H1 (cell line): ENCODE measurements at regions not wholly inside any gene's neighbourhood (a gene's known extent, or its start where the extent isn't known, plus 50 kb on each side); places are given as distances from the start of the nearest gene placed in this dataset.

ENCODE experiments used
- CTCF ChIA-PET: fragments of 300-600 bp; sonication (Branson Sonifier 250); formaldehyde crosslinking; loops from one replicate; lab custom pipeline; 2021; ENCODE audit not compliant: partially characterized antibody; lab: Charles Lee
- POLR2A ChIA-PET: fragments of 300-600 bp; sonication (Branson Sonifier 250); formaldehyde crosslinking; loops from one replicate; lab custom pipeline; 2021; ENCODE audit warnings: inconsistent platforms; ENCODE audit not compliant: partially characterized antibody; lab: Charles Lee
- DNase-seq, 2 experiments: peaks; one replicate each; pipeline versions ENCODE4 v3.0.0 to v3.0.0-alpha.2; 2010 to 2022; ENCODE audit warnings: low spot score in 2 of 2, low read depth in 1 of 2, mixed read lengths in 1 of 2
- FAIRE-seq: peaks from 2 replicates; lab custom pipeline; 2011; peaks lifted over from hg19 to GRCh38; lab: Jason Lieb, UNC
- H2AFZ ChIP-seq: 2 replicates; pipeline ENCODE4 v1.8.1; 2012; ENCODE audit warnings: low read length, inconsistent platforms
- H2AK5ac ChIP-seq: 2 replicates; pipeline ENCODE4 v1.6.1; 2013; ENCODE audit warnings: low read depth, low read length
- H2BK120ac ChIP-seq: replicated peaks from 2 replicates; pipeline ENCODE3; 2013; ENCODE audit warnings: low read depth, low read length, inconsistent platforms
- H2BK12ac ChIP-seq: 2 replicates; pipeline ENCODE4 v1.6.1; 2013; ENCODE audit warnings: low read depth, low read length
- H2BK15ac ChIP-seq: 2 replicates; pipeline ENCODE4 v1.6.1; 2013; ENCODE audit warnings: low read length
- H2BK20ac ChIP-seq: 2 replicates; pipeline ENCODE4 v1.6.1; 2013; ENCODE audit warnings: low read length
- H2BK5ac ChIP-seq: 2 replicates; pipeline ENCODE4 v1.6.1; 2013; ENCODE audit warnings: low read depth, low read length
- H3K14ac ChIP-seq: 2 replicates; pipeline ENCODE4 v1.6.1; 2013; ENCODE audit warnings: inconsistent platforms; ENCODE audit not compliant: insufficient read length
- H3K18ac ChIP-seq: 2 replicates; pipeline ENCODE4 v1.6.1; 2013; ENCODE audit warnings: low read length; ENCODE audit errors: extremely low read depth
- H3K23ac ChIP-seq: 2 replicates; pipeline ENCODE4 v1.6.1; 2013; ENCODE audit warnings: inconsistent platforms; ENCODE audit not compliant: insufficient read length
- H3K23me2 ChIP-seq: 2 replicates; pipeline ENCODE4 v1.6.1; 2013; ENCODE audit warnings: low read depth, low read length
- H3K27ac ChIP-seq: 2 replicates; pipeline ENCODE4 v1.6.1; 2011; ENCODE audit warnings: low read depth, low read length, inconsistent platforms
- H3K27me3 ChIP-seq, 4 experiments: replicated peaks in 1 of 4; 1 replicate in 1 of 4; 2 replicates in 3 of 4; pipeline versions ENCODE4 v1.6.1 to v1.8.1; 2011 to 2013; ENCODE audit warnings: low read length in 3 of 4, mild to moderate bottlenecking in 3 of 4, inconsistent platforms in 2 of 4, mixed read lengths in 2 of 4, moderate library complexity in 1 of 4; ENCODE audit not compliant: control insufficient read depth in 3 of 4, insufficient read depth in 3 of 4; ENCODE audit errors: extremely low read depth in 1 of 4
- H3K36me3 ChIP-seq, 4 experiments: 2 replicates each; pipeline versions ENCODE4 v1.6.1 to v1.8.1; 2011 to 2013; ENCODE audit warnings: mild to moderate bottlenecking in 4 of 4, low read length in 3 of 4, moderate library complexity in 2 of 4, control low read depth in 1 of 4, inconsistent platforms in 1 of 4; ENCODE audit not compliant: insufficient read depth in 4 of 4, control insufficient read depth in 2 of 4
- H3K4ac ChIP-seq: replicated peaks from 2 replicates; pipeline ENCODE3; 2013; ENCODE audit warnings: low read length, low read depth, mixed read lengths, inconsistent platforms; ENCODE audit not compliant: insufficient read length
- H3K4me1 ChIP-seq, 4 experiments: replicated peaks in 1 of 4; 1 replicate in 1 of 4; 2 replicates in 3 of 4; pipeline versions ENCODE4 v1.6.1 to v1.8.1; 2011 to 2013; ENCODE audit warnings: low read length in 3 of 4, inconsistent platforms in 2 of 4, mixed read lengths in 1 of 4; ENCODE audit not compliant: insufficient read depth in 4 of 4, control insufficient read depth in 3 of 4
- H3K4me2 ChIP-seq, 2 experiments: 2 replicates each; pipeline versions ENCODE4 v1.6.1 to v1.8.1; 2011 to 2013; ENCODE audit warnings: low read depth in 2 of 2, low read length in 2 of 2, control low read depth in 1 of 2, inconsistent platforms in 1 of 2, mild to moderate bottlenecking in 1 of 2; ENCODE audit not compliant: insufficient read depth in 1 of 2
- H3K4me3 ChIP-seq, 4 experiments: fragments of 200-600, 300-600 bp in 1 of 4; sonication (generic), shearing (Covaris generic), sonication (Bioruptor Twin) in 1 of 4; 2 replicates each; pipeline versions ENCODE4 v1.5.1 to v1.8.1; 2011 to 2016; ENCODE audit warnings: low read length in 4 of 4, low read depth in 3 of 4, control low read depth in 2 of 4, inconsistent platforms in 2 of 4, mild to moderate bottlenecking in 2 of 4, mixed read lengths in 1 of 4, moderate library complexity in 1 of 4; ENCODE audit not compliant: insufficient read depth in 2 of 4; ENCODE audit errors: extremely low read depth in 1 of 4
- H3K56ac ChIP-seq: replicated peaks from 2 replicates; pipeline ENCODE3; 2013; ENCODE audit warnings: low read depth, mild to moderate bottlenecking, mixed read lengths, low read length, inconsistent platforms; ENCODE audit not compliant: insufficient read length
- H3K79me1 ChIP-seq: 2 replicates; pipeline ENCODE4 v1.6.1; 2013; ENCODE audit warnings: low read depth, low read length, control low read depth
- H3K79me2 ChIP-seq, 2 experiments: 2 replicates each; pipeline versions ENCODE4 v1.6.1 to v1.8.1; 2012 to 2013; ENCODE audit warnings: low read length in 2 of 2, mild to moderate bottlenecking in 2 of 2, inconsistent platforms in 1 of 2; ENCODE audit not compliant: insufficient read depth in 2 of 2, control insufficient read depth in 1 of 2
- H3K9ac ChIP-seq, 4 experiments: replicated peaks in 1 of 4; 1 replicate in 1 of 4; 2 replicates in 3 of 4; pipeline versions ENCODE4 v1.6.1 to v1.8.1; 2011 to 2013; ENCODE audit warnings: low read depth in 3 of 4, low read length in 3 of 4, control low read depth in 2 of 4, mild to moderate bottlenecking in 2 of 4, moderate library complexity in 2 of 4, inconsistent platforms in 1 of 4; ENCODE audit errors: extremely low read depth in 1 of 4
- H3K9me3 ChIP-seq, 2 experiments: 2 replicates each; pipeline versions ENCODE4 v1.6.1 to v1.8.1; 2012 to 2013; ENCODE audit warnings: mild to moderate bottlenecking in 2 of 2, moderate library complexity in 2 of 2, control low read depth in 1 of 2, inconsistent platforms in 1 of 2, low read depth in 1 of 2, low read length in 1 of 2, mixed read lengths in 1 of 2; ENCODE audit not compliant: insufficient read depth in 2 of 2
- H4K20me1 ChIP-seq, 2 experiments: replicated peaks in 1 of 2; 2 replicates each; pipeline versions ENCODE3 to v1.8.1; 2011 to 2013; ENCODE audit warnings: inconsistent platforms in 2 of 2, low read length in 2 of 2, mild to moderate bottlenecking in 1 of 2; ENCODE audit not compliant: insufficient read depth in 2 of 2, control insufficient read depth in 1 of 2
- H4K5ac ChIP-seq: 2 replicates; pipeline ENCODE4 v1.6.1; 2013; ENCODE audit warnings: low read length, low read depth, mixed read lengths, inconsistent platforms; ENCODE audit not compliant: insufficient read length
- H4K8ac ChIP-seq: 2 replicates; pipeline ENCODE4 v1.8.0; 2013; ENCODE audit warnings: mild to moderate bottlenecking, moderate library complexity, low read length, inconsistent platforms; ENCODE audit not compliant: insufficient read depth; ENCODE audit errors: extremely low read depth
- H4K91ac ChIP-seq: replicated peaks from 2 replicates; pipeline ENCODE3; 2013; ENCODE audit warnings: low read length, mixed read lengths, inconsistent platforms; ENCODE audit not compliant: insufficient read length
- ASH2L ChIP-seq: fragments of 200-600, 300-600 bp; sonication (generic); IDR thresholded peaks from one replicate; pipeline ENCODE4 v1.7.1; 2017; ENCODE audit warnings: low read length
- RAD21 ChIP-seq, 2 experiments: IDR thresholded peaks in 1 of 2; conservative IDR thresholded peaks in 1 of 2; 2 replicates each; pipeline ENCODE4 v1.6.1; 2011; ENCODE audit warnings: low read depth in 2 of 2, low read length in 2 of 2, improper control_type of control experiment in 1 of 2, inconsistent platforms in 1 of 2, mild to moderate bottlenecking in 1 of 2, moderate library complexity in 1 of 2
- WGBS, 2 experiments: shearing (Covaris generic) in 1 of 2; methylation state at CpG; one replicate each; pipeline versions ENCODE4 v1.1.6 to v1.1.7; 2013 to 2015; ENCODE audit warnings: low lambda C conversion rate in 2 of 2, mixed read lengths in 2 of 2, inconsistent platforms in 1 of 2, low coverage in 1 of 2, missing lambda C conversion rate in 1 of 2; ENCODE audit not compliant: insufficient replicate concordance in 2 of 2, insufficient coverage in 1 of 2, insufficient read length in 1 of 2; ENCODE audit errors: extremely low coverage in 1 of 2, missing lambda C conversion rate in 1 of 2; 5-methylcytosine and 5-hydroxymethylcytosine counted together

GRCh38 chr5:168109441-168109840, 182.0 kb upstream of the WWC1 start:
- no peaks in the 10 kb centered on the region; the same call in 1 of the 2 replicates for H3K23me2 ChIP-seq
- H3K27me3 ChIP-seq = no peaks in the 10 kb centered on the region
- H2AK5ac ChIP-seq = no peak overlapping the region
- TF ChIP-seq RAD21 (IDR thresholded peaks at IDR 0.05 in 1 of 2, conservative IDR thresholded peaks at IDR 0.05 in 1 of 2; ENCODE audit: low read depth in 2 of 2, low read length in 2 of 2) (no peak), ASH2L (no peak)
- no peaks in the 10 kb centered on the region for H3K9me3 ChIP-seq
- H3K23ac ChIP-seq = no peak overlapping the region
- no peak overlapping the region for H3K18ac ChIP-seq
- peaks cover 10 to 18% (median 13%) of the 10 kb centered on the region in 4 experiments; a peak in 6 of 7 replicates for H3K4me1 ChIP-seq
- no peak overlapping the region for H2BK5ac ChIP-seq
- ChIA-PET POLR2A (no interaction called here), CTCF (interaction anchor here (1.3 to 14.3 kb wide), 2 partner anchors 70 to 109 kb away, joined by 4 to 192 read pairs; no protein-coding TSS in a partner anchor)
- no peak overlapping the region for H3K4me3 ChIP-seq
- H2BK12ac ChIP-seq = no peak overlapping the region
- 82% methylated on average over 5 of the region's 5 CpGs; no CpG with 5 or more reads in 1 of the 2 experiments for WGBS, 2 experiments
- H3K14ac ChIP-seq = no peak overlapping the region
- no peaks in the 10 kb centered on the region for H3K36me3 ChIP-seq
- no peak overlapping the region for H3K4ac ChIP-seq
- no peak overlapping the region for H2AFZ ChIP-seq
- H2BK20ac ChIP-seq = no peak overlapping the region
- no peak overlapping the region for H3K56ac ChIP-seq
- DNase-seq = no peak
- H4K8ac ChIP-seq = no peak overlapping the region
- peak overlapping the region; percentile 28 for H2BK120ac ChIP-seq
- H4K5ac ChIP-seq = no peak overlapping the region
- FAIRE-seq = no peak
- H3K9ac ChIP-seq = no peak overlapping the region
- H2BK15ac ChIP-seq = 0 out of 2 replicates have a peak overlapping the region, but pooled peaks have one; percentile 46
- no peaks in the 10 kb centered on the region for H4K20me1 ChIP-seq
- H3K79me2 ChIP-seq = no peaks in the 10 kb centered on the region
- H3K79me1 ChIP-seq = no peaks in the 10 kb centered on the region
- H3K4me2 ChIP-seq = no peak overlapping the region
- no peak overlapping the region for H4K91ac ChIP-seq
- H3K27ac ChIP-seq = no peak overlapping the region
